Trophoblast cell (in vitro differentiated cells and primary cell): ENCODE measurements at regions not wholly inside any gene's neighbourhood (a gene's known extent, or its start where the extent isn't known, plus 50 kb on each side); places are given as distances from the start of the nearest gene placed in this dataset.

Source experiments
- DNase-seq, 2 donors: peaks; one replicate each; pipeline ENCODE4 v3.0.0-alpha.2; 2016
- H2AFZ ChIP-seq: 2 replicates; pipeline ENCODE4 v1.6.1; 2013; ENCODE audit warnings: low read length, moderate library complexity, mild to moderate bottlenecking; ENCODE audit not compliant: insufficient read depth, poor library complexity
- H2AK5ac ChIP-seq: 2 replicates; pipeline ENCODE4 v1.6.1; 2013; ENCODE audit warnings: mild to moderate bottlenecking, low read length
- H2BK120ac ChIP-seq: 2 replicates; pipeline ENCODE4 v1.6.1; 2013; ENCODE audit warnings: low read length, mild to moderate bottlenecking, moderate library complexity; ENCODE audit not compliant: insufficient read depth, poor library complexity
- H2BK12ac ChIP-seq: 2 replicates; pipeline ENCODE4 v1.6.1; 2013; ENCODE audit warnings: mild to moderate bottlenecking, low read length, moderate library complexity
- H2BK5ac ChIP-seq: 2 replicates; pipeline ENCODE4 v1.6.1; 2013; ENCODE audit warnings: low read length, low read depth, moderate library complexity, mild to moderate bottlenecking; ENCODE audit not compliant: poor library complexity
- H3K14ac ChIP-seq: 2 replicates; pipeline ENCODE4 v1.6.1; 2013; ENCODE audit warnings: mild to moderate bottlenecking, low read length
- H3K18ac ChIP-seq: 2 replicates; pipeline ENCODE4 v1.6.1; 2013; ENCODE audit warnings: mild to moderate bottlenecking, low read length
- H3K23ac ChIP-seq: 2 replicates; pipeline ENCODE4 v1.6.1; 2013; ENCODE audit warnings: low read length
- H3K27ac ChIP-seq: 2 replicates; pipeline ENCODE4 v1.5.1; 2013; ENCODE audit warnings: low read depth, mild to moderate bottlenecking, inconsistent platforms, low read length, moderate library complexity
- H3K27me3 ChIP-seq: 2 replicates; pipeline ENCODE4 v1.6.1; 2013; ENCODE audit warnings: inconsistent platforms, mild to moderate bottlenecking, low read length, moderate library complexity; ENCODE audit not compliant: insufficient read depth
- H3K36me3 ChIP-seq, 2 experiments: 1 replicate in 1 of 2; 2 replicates in 1 of 2; pipeline ENCODE4 v1.6.1; 2013; ENCODE audit warnings: low read length in 2 of 2, mild to moderate bottlenecking in 2 of 2, moderate library complexity in 1 of 2; ENCODE audit not compliant: insufficient read depth in 2 of 2, control insufficient read depth in 1 of 2
- H3K4ac ChIP-seq: 2 replicates; pipeline ENCODE4 v1.6.1; 2013; ENCODE audit warnings: low read depth, mild to moderate bottlenecking, low read length, moderate library complexity
- H3K4me1 ChIP-seq, 2 experiments: 1 replicate in 1 of 2; 2 replicates in 1 of 2; pipeline ENCODE4 v1.6.1; 2013; ENCODE audit warnings: low read length in 2 of 2, mild to moderate bottlenecking in 2 of 2, moderate library complexity in 1 of 2; ENCODE audit not compliant: insufficient read depth in 2 of 2, control insufficient read depth in 1 of 2
- H3K4me2 ChIP-seq: 2 replicates; pipeline ENCODE4 v1.6.1; 2013; ENCODE audit warnings: inconsistent platforms, mild to moderate bottlenecking, low read length, moderate library complexity
- H3K4me3 ChIP-seq: 2 replicates; pipeline ENCODE4 v1.5.1; 2013; ENCODE audit warnings: mild to moderate bottlenecking, low read depth, low read length, inconsistent platforms
- H3K79me1 ChIP-seq: one replicate; pipeline ENCODE4 v1.6.1; 2013; ENCODE audit warnings: low read length
- H3K79me2 ChIP-seq: 2 replicates; pipeline ENCODE4 v1.6.1; 2013; ENCODE audit warnings: low read length, mild to moderate bottlenecking; ENCODE audit not compliant: control insufficient read depth, insufficient read depth, poor library complexity
- H3K9ac ChIP-seq: 2 replicates; pipeline ENCODE4 v1.6.1; 2013; ENCODE audit warnings: mild to moderate bottlenecking, low read length
- H3K9me3 ChIP-seq: 2 replicates; pipeline ENCODE4 v1.6.1; 2013; ENCODE audit warnings: low read depth, mild to moderate bottlenecking, control low read depth, inconsistent platforms, low read length; ENCODE audit not compliant: insufficient read depth
- H4K12ac ChIP-seq: 2 replicates; pipeline ENCODE4 v1.6.1; 2013; ENCODE audit warnings: low read depth, mild to moderate bottlenecking, low read length, moderate library complexity
- H4K8ac ChIP-seq: 2 replicates; pipeline ENCODE4 v1.6.1; 2013; ENCODE audit warnings: low read depth, mild to moderate bottlenecking, low read length, moderate library complexity
- H4K91ac ChIP-seq: one replicate; pipeline ENCODE4 v1.6.1; 2013; ENCODE audit warnings: low read depth, mild to moderate bottlenecking, low read length, moderate library complexity
- WGBS: extraction: QIAGEN DNeasy Blood & Tissue Kit; methylation state at CpG from one replicate; pipeline ENCODE4 v1.1.7; 2013; ENCODE audit warnings: missing lambda C conversion rate; ENCODE audit not compliant: insufficient read length, insufficient coverage; ENCODE audit errors: extremely low coverage; 5-methylcytosine and 5-hydroxymethylcytosine counted together

- no CpG with 5 or more reads among the region's 5 CpGs for WGBS
- Histone ChIP-seq H3K4me1 (no peaks in the 10 kb centered on the region), H3K4me3 (no peak overlapping the region), H2AK5ac (no peak overlapping the region), H3K9me3 (no peaks in the 10 kb centered on the region), H3K14ac (no peak overlapping the region), H4K8ac (no peak overlapping the region), H4K12ac (no peak overlapping the region), H3K4ac (no peak overlapping the region), H3K79me1 (no peaks in the 10 kb centered on the region), H2BK120ac (no peak overlapping the region), H3K36me3 (no peaks in the 10 kb centered on the region), H3K23ac (no peak overlapping the region), H3K27me3 (no peaks in the 10 kb centered on the region), H3K4me2 (no peak overlapping the region), H3K9ac (no peak overlapping the region), H2BK12ac (no peak overlapping the region), H3K27ac (no peak overlapping the region), H3K79me2 (no peaks in the 10 kb centered on the region), H3K18ac (no peak overlapping the region), H4K91ac (no peak overlapping the region), H2BK5ac (no peak overlapping the region), H2AFZ (no peak overlapping the region)
- no peak for DNase-seq
These were observed 161.1 kb upstream of the TRHDE start for GRCh38 chr12:72110937-72111650.

DNA sequence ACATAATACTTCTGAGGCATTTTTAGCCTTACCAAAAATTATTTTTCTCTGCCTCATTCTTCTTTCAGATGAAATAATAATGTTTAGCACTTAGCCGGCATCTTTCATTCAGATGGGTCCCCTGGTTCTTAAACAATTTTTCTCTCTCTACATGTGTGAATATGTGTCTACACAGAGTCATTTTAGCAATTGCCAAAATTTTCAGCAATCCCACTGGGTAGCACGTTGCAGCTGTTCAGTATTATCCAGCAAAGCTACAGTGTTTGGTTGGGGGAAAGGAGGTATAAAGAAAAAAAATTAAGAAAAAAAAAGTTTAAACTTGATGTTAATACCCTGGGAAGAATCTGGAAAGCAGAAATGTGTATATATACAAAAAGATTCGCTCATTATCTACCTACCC, 160.5 kb upstream of the TRHDE start:
- no peaks in the 10 kb centered on the region for H3K27me3 ChIP-seq
- no peak overlapping the region for H3K9ac ChIP-seq
- H3K4me2 ChIP-seq: no peak overlapping the region
- no peaks in the 10 kb centered on the region for H3K79me2 ChIP-seq
- no peak overlapping the region for H3K27ac ChIP-seq
- no peak overlapping the region for H4K8ac ChIP-seq
- H2BK5ac ChIP-seq: no peak overlapping the region
- no peaks in the 10 kb centered on the region for H3K79me1 ChIP-seq
- no peaks in the 10 kb centered on the region for H3K9me3 ChIP-seq
- no peaks in the 10 kb centered on the region for H3K4me1 ChIP-seq
- no peak overlapping the region for H4K12ac ChIP-seq
- H3K4me3 ChIP-seq: no peak overlapping the region
- H2BK120ac ChIP-seq: no peak overlapping the region
- H3K14ac ChIP-seq: no peak overlapping the region
- H2AK5ac ChIP-seq: no peak overlapping the region
- H2BK12ac ChIP-seq: no peak overlapping the region
- no peak overlapping the region for H3K23ac ChIP-seq
- no peak overlapping the region for H2AFZ ChIP-seq
- H3K18ac ChIP-seq: no peak overlapping the region
- DNase-seq: no peak
- no peak overlapping the region for H4K91ac ChIP-seq
- H3K4ac ChIP-seq: no peak overlapping the region
- no CpG with 5 or more reads among the region's 3 CpGs for WGBS
- no peaks in the 10 kb centered on the region for H3K36me3 ChIP-seq

DNA sequence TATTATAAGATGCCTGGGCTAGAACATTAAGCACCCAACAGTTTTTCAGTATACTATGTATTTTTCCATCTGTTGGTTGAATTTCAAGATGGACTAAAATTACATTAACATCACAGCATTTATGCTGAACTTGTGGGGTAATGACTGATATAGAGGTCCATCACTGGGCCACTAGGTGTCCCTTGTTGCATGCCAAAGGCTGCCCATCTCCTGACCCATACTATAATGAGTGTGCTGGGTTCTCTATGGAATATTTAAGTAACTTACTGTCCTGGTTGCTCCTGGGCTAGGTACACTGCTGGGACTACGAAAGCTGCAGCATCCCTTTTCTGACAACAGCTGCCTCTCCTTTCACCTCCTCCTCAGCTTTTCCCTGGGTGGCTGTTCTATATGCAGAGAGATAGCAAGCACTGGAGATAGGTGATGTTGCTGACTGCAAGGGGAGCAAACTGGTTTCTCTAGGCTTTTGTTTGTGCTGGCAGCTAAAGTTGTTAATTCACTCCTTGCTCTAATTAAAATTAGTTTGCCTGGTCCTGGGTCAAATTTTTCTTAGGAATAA, 138.6 kb upstream of the TRHDE start:
- Histone ChIP-seq H3K27ac (no peak overlapping the region), H3K4me3 (no peak overlapping the region), H3K27me3 (no peaks in the 10 kb centered on the region), H3K14ac (no peak overlapping the region), H4K8ac (no peak overlapping the region), H4K12ac (no peak overlapping the region), H3K4me2 (no peak overlapping the region), H3K4ac (no peak overlapping the region), H2AFZ (no peak overlapping the region), H4K91ac (no peak overlapping the region), H3K9me3 (no peaks in the 10 kb centered on the region), H3K18ac (no peak overlapping the region), H2AK5ac (no peak overlapping the region), H3K9ac (no peak overlapping the region), H2BK12ac (no peak overlapping the region), H2BK120ac (no peak overlapping the region), H3K36me3 (no peaks in the 10 kb centered on the region), H3K79me2 (no peaks in the 10 kb centered on the region), H3K4me1 (no peaks in the 10 kb centered on the region), H2BK5ac (no peak overlapping the region), H3K79me1 (no peaks in the 10 kb centered on the region), H3K23ac (peak overlapping the region; percentile 91)
- DNase-seq: no peak
- WGBS: no CpG with 5 or more reads among the region's 1 CpG

DNA sequence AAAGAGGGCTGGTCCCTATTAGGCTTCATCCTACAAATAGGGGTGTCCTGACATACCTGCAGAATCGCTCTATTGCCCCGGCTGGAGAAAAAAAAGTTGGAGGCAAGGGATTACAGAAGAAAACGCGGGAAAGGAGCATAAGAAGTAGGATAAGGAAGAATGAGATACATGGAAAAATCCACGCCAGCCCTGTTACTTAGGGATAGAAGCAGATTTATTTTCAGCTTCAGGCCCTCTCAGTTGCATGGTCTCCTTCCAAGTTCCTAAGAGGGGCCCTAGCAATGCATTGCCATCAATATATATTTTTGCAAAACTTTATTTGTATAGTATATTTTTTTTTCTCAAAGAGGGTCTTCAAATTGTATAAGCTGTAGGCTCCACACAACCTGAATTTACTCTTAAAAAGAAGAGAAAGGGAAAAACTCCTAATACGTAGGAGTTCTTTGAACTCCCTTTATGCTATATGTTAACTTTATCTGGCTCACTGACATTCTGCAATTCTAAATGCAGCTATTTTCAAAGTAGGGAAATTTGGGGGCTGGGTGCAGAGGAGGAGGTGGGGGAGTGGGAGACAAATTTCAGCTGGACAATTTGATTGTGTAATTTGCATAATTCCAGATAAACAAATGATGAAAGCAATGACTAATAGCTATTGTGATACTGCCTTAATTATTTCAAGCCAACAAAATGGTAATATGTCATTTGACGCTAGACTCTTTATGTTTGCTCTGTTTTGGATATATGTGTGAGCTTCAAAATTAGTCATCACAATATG, 137.7 kb upstream of the TRHDE start:
- no peak overlapping the region for H2BK5ac ChIP-seq
- H4K91ac ChIP-seq: no peak overlapping the region
- H3K9ac ChIP-seq: no peak overlapping the region
- no peak overlapping the region for H3K4me3 ChIP-seq
- H4K12ac ChIP-seq: no peak overlapping the region
- no peak overlapping the region for H3K4me2 ChIP-seq
- H3K4ac ChIP-seq: no peak overlapping the region
- no peaks in the 10 kb centered on the region for H3K4me1 ChIP-seq
- WGBS: no CpG with 5 or more reads among the region's 7 CpGs
- no peak overlapping the region for H3K18ac ChIP-seq
- H3K9me3 ChIP-seq: no peaks in the 10 kb centered on the region
- H2AFZ ChIP-seq: no peak overlapping the region
- no peaks in the 10 kb centered on the region for H3K79me1 ChIP-seq
- no peaks in the 10 kb centered on the region for H3K79me2 ChIP-seq
- H3K14ac ChIP-seq: no peak overlapping the region
- no peak overlapping the region for H2BK12ac ChIP-seq
- H3K27ac ChIP-seq: no peak overlapping the region
- H3K27me3 ChIP-seq: no peaks in the 10 kb centered on the region
- no peak overlapping the region for H2BK120ac ChIP-seq
- H2AK5ac ChIP-seq: no peak overlapping the region
- no peaks in the 10 kb centered on the region for H3K36me3 ChIP-seq
- DNase-seq: no peak
- no peak overlapping the region for H4K8ac ChIP-seq
- H3K23ac ChIP-seq: no peak overlapping the region
